GM04504 (cell line): ENCODE measurements at regions not wholly inside any gene's neighbourhood (a gene's known extent, or its start where the extent isn't known, plus 50 kb on each side); places are given as distances from the start of the nearest gene placed in this dataset.
"Not testable (repeated sequence)": the region's sequence is repeated elsewhere in the genome, so short reads cannot be mapped to it uniquely, and the experiment has no call there.

ENCODE experiments used
- DNase-seq: peaks from one replicate; pipeline ENCODE4 v3.0.0-alpha.2; 2012; ENCODE audit warnings: low read depth

- DNase-seq = no peak
Measured at GRCh38 chr10:20615395-20615794, 281.7 kb downstream of the NEBL start.

- no peak for DNase-seq
Measured at GRCh38 chr10:20614911-20615310, 282.2 kb downstream of the NEBL start.

GRCh38 chr10:20608503-20608902, 288.6 kb downstream of the NEBL start:
- DNase-seq = no peak

GRCh38 chr10:20606985-20607384, 290.1 kb downstream of the NEBL start:
- DNase-seq = no peak

- no peak for DNase-seq
Measured at GRCh38 chr10:20601941-20602461, 295.1 kb downstream of the NEBL start.

- peak; percentile 66 for DNase-seq
Measured at GRCh38 chr10:20598590-20598989, 298.5 kb downstream of the NEBL start.

GRCh38 chr10:20596911-20597310, 300.2 kb downstream of the NEBL start:
- no peak for DNase-seq

GRCh38 chr10:20596065-20596755, 300.9 kb downstream of the NEBL start:
- DNase-seq = no peak

- DNase-seq = no peak
Measured at GRCh38 chr10:20593649-20594048, 303.5 kb downstream of the NEBL start.

- no peak for DNase-seq
Measured at GRCh38 chr10:20582041-20582440, 315.1 kb downstream of the NEBL start.

GRCh38 chr10:20573924-20574323, 323.2 kb downstream of the NEBL start:
- no peak for DNase-seq

GRCh38 chr10:20555990-20556389, 341.1 kb downstream of the NEBL start:
- DNase-seq = not testable (repeated sequence)

GRCh38 chr10:20552382-20552781, 344.7 kb downstream of the NEBL start:
- no peak for DNase-seq

- DNase-seq = no peak
Measured at GRCh38 chr10:20551761-20552160, 345.4 kb downstream of the NEBL start.

- no peak for DNase-seq
Measured at GRCh38 chr10:20535897-20536881, 360.9 kb downstream of the NEBL start.

GRCh38 chr10:20531241-20531883, 365.7 kb downstream of the NEBL start:
- not testable (repeated sequence) for DNase-seq

- DNase-seq = no peak
Measured at GRCh38 chr10:20521186-20521585, 375.9 kb downstream of the NEBL start.

- no peak for DNase-seq
Measured at GRCh38 chr10:20515654-20516053, 381.5 kb downstream of the NEBL start.

GRCh38 chr10:20512631-20513030, 384.5 kb downstream of the NEBL start:
- DNase-seq = no peak

GRCh38 chr10:20508921-20509320, 388.2 kb downstream of the NEBL start:
- DNase-seq = no peak

GRCh38 chr10:20502903-20503585, 394.1 kb downstream of the NEBL start:
- DNase-seq = no peak

- DNase-seq = no peak
Measured at GRCh38 chr10:20494474-20494873, 402.6 kb downstream of the NEBL start.
